ENCODE measurements at regions not wholly inside any gene's neighbourhood (a gene's known extent, or its start where the extent isn't known, plus 50 kb on each side); places are given as distances from the start of the nearest gene placed in this dataset.
A peak's percentile ranks its signal among the peaks of the same experiment; 100 is the strongest.
"Not testable (repeated sequence)": the region's sequence is repeated elsewhere in the genome, so short reads cannot be mapped to it uniquely, and the experiment has no call there.

DNA sequence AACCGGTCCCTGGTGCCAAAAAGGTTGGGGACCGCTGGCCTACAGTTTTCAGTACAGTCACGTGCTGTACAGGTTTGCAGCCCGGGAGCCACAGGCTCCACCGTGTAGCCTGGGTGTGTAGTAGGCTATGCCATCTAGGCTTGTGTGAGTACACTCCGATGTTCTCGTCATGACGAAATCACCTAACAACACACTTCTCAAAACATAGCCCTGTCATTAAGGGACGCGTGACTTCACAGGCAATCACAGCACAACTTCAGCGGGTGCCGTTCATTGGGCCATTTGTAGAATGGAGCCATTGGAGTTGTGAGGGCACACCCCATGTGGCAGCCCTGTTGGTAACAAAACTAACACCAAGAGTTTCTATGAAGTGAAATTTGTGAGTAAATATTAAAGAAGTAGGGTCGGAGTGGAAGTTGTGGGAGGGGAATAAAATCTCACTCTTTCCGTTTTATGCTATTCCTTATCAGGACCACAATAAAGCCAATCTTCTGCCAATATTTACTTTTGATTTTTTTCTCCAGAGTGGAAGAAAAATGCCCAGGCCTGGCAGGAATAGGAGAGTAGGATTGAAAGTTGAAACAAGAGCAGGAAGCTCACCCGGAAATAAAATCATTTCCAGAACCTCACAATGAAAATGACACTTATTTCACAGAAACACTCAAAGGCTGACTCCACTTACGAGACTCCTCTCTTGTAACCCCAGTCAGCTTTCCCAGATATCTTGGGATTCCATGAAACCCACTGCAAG lies 63.7 kb upstream of the PTPN1 start:
- no peak overlapping the region for H3K27ac Mint-ChIP-seq

DNA sequence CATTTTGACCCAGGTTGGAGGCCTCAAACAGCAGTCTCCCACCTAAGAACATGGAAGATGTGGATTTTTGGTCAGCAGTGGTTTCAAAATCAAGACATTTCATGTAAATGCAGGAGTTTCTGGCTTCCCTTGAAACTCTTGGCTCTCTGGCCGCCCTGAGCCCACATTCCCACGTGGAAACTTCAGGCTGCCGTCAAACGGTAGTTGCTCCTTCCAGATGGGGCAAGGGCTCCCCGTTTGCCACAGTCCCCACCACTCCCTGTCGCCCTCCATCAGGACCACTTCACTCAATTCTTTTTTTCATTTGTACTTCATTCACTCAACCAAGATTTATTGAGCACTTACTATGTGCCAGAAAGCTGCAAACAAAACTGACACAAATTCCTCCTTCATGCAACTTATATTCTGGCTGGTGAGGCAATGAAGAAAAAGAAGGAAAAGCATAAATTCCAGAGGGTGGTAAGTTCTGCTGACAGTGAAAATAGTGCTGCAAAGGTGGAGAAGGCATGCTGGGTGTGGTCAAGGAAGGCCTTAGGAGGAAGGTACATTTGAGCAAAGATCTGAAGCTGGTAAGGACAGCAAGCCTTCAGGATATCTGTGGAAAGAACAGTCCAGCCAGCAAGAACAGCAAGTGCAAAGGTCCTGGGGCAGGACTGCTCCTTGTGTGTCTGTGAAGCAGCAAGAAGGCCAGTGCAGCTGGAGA lies 62.9 kb upstream of the PTPN1 start:
- Mint-ChIP-seq H3K27ac (no peak overlapping the region), H3K9me3 (no peaks in the 10 kb centered on the region), H3K4me3 (no peak overlapping the region), H3K36me3 (no peaks in the 10 kb centered on the region), H3K27me3 (peaks cover 4% of the 10 kb centered on the region), H3K4me1 (peaks cover 4% of the 10 kb centered on the region)

More for the DNA sequence above, 63.7 kb upstream of the PTPN1 start:
- Mint-ChIP-seq H3K4me1 (peaks cover 4% of the 10 kb centered on the region), H3K36me3 (no peaks in the 10 kb centered on the region), H3K27me3 (peaks cover 1% of the 10 kb centered on the region), H3K9me3 (no peaks in the 10 kb centered on the region), H3K4me3 (no peak overlapping the region)

DNA sequence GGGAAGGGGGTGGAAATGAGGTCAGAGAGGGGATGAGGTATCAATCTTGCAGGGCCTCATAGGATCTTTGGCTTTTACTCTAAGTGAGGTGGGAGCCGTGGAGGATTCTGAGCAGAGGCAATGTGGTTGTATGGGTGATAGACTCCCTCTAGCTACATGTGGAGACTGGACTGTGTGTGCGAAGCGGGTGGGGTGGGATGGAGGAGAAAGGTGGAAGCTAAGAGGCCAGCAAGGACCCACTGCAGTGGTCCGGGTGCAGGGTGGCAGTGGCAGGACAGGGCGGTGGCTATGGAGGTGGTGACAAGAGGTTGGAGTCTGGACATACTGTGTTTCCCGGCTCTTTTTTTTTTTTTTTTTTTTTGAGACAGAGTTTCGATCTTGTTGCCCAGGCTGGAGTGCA lies 62.4 kb upstream of the PTPN1 start:
- Mint-ChIP-seq H3K36me3 (no peaks in the 10 kb centered on the region), H3K27me3 (peaks cover 4% of the 10 kb centered on the region), H3K9me3 (no peaks in the 10 kb centered on the region), H3K4me3 (no peak overlapping the region), H3K27ac (no peak overlapping the region), H3K4me1 (peaks cover 4% of the 10 kb centered on the region)

DNA sequence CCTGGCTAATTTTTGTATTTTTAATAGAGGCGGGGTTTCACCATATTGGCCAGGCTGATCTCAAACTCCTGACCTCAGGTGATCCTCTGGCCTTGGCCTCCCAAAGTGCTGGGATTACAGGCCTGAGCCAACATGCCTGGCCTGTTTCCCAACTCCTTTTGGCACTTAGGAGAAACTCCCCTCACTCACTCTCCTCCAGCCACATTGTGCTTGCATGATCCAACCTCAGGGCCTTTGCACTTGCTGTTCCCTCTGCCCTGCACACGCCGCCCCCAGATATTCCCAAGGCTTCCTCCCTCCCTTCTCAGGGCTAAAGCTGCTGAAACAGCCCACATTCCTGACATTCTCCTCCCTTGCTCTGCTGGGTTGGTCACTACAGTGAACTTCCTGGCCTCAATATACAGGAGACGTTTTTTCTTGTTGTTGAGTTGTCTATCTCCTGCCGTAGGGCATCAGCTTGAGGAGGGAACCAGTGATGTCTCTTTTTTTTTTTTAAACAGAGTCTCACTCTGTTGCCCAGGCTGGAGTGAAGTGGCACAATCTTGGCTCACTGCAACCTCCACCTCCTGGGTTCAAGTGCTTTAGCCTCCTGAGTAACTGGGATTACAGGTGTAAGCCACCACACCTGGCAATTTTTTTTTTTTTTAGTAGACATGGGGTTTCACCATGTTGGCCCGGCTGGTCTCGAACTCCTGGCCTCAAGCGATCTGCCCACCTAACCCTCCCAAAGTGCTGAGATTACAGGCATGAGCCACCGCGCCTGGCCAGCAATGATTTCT lies 61.4 kb upstream of the PTPN1 start:
- H3K9me3 Mint-ChIP-seq, H3K4me1 Mint-ChIP-seq, H3K36me3 Mint-ChIP-seq, H3K27me3 Mint-ChIP-seq, H3K4me3 Mint-ChIP-seq: not testable (repeated sequence)
- H3K27ac Mint-ChIP-seq: peak overlapping the region; percentile 48

DNA sequence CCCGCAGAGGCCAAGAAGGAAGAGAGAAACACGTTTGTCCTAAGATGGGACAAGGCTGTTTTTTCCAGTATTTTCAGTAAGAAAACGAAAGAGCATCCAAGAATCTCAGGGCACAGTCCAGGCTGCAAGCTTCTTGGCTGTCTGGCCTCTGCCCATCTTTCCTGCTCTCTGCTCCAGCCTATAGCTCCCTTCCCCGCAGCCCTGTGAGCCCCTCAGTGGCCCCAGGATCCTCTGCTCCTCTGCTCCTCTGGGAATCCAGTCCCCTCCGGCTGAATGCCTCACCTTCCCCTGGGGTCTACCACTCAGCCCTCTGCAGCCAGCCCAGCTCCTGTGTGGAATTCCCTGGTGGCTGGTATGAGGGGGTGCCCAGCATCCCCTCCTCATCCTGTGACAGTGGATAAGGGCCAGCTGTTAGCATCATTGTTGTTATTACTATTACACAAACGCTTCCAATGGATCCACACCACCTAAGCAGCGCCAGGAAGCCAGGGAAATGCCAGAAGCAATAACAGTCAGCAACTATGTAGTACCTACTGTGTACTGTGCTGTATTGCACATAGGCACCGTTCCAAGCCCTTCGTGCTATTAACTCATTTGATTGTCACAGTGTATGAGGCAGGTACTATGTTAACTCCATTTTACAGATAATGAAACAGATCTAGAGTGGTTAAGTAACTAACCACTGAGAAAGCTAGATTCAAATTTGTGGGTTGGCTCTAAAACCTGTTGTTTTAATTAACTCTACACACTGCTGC lies 60.3 kb upstream of the PTPN1 start:
- H3K9me3 Mint-ChIP-seq: no peaks in the 10 kb centered on the region
- H3K36me3 Mint-ChIP-seq: no peaks in the 10 kb centered on the region
- no peak overlapping the region for H3K4me3 Mint-ChIP-seq
- H3K27me3 Mint-ChIP-seq: peaks cover 7% of the 10 kb centered on the region
- H3K4me1 Mint-ChIP-seq: peaks cover 4% of the 10 kb centered on the region
- no peak overlapping the region for H3K27ac Mint-ChIP-seq

DNA sequence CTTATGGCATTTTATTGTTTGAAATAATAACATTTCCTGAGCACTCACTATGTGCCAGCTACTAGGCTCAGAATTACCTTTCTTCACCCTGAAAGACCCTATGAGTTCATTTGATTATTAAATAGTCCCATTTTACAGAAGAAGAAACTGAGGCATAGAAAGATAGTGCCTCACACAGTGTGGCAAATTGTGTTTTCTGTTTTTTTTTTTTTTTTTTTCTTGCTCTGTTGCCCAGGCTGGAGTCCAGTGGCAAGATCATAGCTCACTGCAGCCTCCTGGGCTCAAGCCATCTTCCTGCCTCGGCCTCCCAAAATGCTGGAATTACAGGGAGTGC lies 59.7 kb upstream of the PTPN1 start:
- no peak overlapping the region for H3K27ac Mint-ChIP-seq
- H3K4me1 Mint-ChIP-seq: peaks cover 4% of the 10 kb centered on the region
- H3K36me3 Mint-ChIP-seq: no peaks in the 10 kb centered on the region
- H3K4me3 Mint-ChIP-seq: no peak overlapping the region
- no peaks in the 10 kb centered on the region for H3K9me3 Mint-ChIP-seq
- H3K27me3 Mint-ChIP-seq: peaks cover 6% of the 10 kb centered on the region

DNA sequence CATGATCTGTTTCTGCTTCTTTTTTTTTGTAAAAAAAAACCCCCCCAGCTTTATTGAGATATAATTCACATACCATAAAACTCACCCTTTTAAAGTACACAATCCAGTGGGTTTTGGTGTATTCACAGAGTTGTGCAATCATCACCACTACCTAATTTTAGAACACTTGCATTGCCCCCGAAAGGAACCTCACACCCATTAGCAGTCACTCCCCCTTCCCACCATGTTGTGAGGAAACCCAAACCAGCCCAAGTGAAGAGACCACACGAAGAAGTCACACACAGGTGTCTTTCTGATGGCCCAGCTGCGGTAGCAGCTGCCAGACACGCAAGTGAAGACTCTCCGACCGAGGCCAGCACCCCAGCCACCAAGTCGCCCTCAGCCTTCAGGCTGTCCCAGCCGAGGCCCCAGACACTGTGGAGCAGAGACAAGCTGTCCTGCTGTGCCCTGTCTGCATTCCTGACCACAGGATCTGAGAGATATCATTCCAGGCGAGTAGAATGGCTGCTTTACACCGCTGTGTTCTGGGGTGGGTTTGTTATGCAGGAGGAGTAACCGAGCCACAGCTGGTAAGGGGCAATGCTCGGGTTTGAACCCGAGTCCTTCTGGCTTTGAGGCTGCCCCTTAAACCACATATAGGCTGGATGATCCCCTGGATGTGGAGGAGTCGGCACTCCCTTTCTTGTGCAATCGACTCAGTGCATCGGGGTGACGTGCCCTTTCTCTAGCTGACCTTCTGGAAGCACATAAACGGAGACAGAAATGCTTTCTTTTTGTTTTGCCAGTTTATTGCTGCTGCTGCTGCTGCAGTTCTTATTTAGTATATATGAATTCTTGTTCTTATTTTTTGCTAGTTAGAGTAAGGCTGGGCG lies 59.1 kb upstream of the PTPN1 start:
- Mint-ChIP-seq H3K9me3 (no peaks in the 10 kb centered on the region), H3K27ac (no peak overlapping the region), H3K4me1 (peaks cover 4% of the 10 kb centered on the region), H3K27me3 (peaks cover 6% of the 10 kb centered on the region), H3K4me3 (no peak overlapping the region), H3K36me3 (no peaks in the 10 kb centered on the region)

DNA sequence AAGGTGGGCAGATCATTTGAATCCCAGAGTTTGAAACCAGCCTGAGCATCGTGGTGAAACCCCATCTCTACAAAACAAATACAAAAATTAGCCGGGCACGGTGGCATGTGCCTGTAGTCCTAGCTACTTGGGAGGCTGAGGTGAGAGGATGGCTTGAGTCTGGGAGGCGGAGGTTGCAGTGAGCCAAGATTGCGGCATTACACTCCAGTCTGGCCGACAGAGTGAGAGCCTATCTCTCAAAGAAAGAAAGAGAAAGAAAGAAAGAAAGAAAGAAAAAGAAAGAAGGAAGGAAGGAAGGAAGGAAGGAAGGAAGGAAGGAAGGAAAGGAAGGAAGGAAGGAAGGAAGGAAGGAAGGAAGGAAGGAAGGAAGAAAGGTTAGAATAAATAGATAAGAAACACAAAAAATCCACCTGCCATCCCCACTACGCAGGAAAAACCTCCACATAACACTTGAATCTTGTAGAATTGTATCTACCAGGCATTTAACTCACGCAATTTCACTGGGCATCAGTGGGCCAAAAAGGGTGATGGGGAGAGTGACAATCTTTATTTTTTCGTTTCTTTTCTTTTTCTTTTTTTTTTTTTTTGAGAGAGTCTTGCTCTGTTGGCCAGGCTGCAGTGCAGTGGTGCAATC lies 58.3 kb upstream of the PTPN1 start:
- not testable (repeated sequence) for H3K9me3 Mint-ChIP-seq, H3K27ac Mint-ChIP-seq, H3K4me1 Mint-ChIP-seq, H3K36me3 Mint-ChIP-seq, H3K27me3 Mint-ChIP-seq, H3K4me3 Mint-ChIP-seq

DNA sequence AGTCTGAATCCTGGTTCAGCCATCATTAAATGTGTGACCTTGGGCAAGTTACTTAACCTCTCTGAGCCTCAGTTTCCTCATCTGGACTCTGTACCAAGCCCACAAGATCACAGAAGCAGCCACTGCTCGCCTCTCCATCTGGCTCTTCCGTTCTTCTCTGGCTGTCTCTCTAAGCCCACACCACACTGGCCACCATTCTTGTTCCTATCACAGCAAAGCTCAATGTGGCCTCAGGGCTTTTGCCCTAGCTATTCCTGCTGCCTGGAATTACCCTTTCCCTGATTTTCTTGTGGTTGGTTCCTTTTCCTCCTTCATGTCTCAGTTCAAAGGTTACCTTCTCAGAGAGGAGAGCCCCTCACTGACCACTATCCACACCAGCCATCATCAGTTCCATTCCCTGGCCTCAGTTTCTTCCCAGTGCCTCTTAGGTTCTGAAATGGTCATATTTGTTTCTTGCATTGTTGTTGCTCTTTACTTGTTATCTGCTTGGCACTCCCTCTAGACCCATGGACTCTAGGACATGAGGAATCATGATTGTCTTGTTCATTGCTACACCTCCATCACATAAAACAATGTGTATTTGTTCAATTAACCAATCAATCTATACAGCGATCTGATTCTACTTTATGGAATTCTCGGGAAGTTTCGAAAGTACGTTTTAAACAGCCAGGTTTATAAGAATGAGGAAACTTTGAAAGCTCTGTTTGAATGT lies 56.5 kb upstream of the PTPN1 start:
- Mint-ChIP-seq H3K36me3 (no peaks in the 10 kb centered on the region), H3K27ac (no peak overlapping the region), H3K4me1 (peaks cover 4% of the 10 kb centered on the region), H3K4me3 (no peak overlapping the region), H3K9me3 (no peaks in the 10 kb centered on the region), H3K27me3 (peaks cover 6% of the 10 kb centered on the region)

DNA sequence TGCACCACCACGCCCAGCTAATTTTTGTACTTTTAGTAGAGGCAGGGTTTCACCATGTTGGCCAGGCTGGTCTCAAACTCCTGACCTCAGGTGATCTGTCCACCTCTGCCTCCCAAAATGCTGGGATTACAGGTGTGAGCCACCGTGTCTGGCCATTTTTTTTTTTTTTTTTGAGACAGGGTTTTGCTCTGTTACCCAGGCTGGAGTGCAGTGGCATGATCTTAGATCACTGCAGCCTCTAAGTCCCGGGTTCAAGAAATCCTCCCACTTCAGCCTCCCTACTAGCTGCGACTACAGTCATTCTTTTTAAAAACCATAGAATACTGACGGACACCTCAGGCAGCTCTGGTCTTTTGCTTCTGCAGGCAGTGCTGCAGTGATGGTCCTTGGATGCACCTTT lies 54.9 kb upstream of the PTPN1 start:
- not testable (repeated sequence) for H3K9me3 Mint-ChIP-seq, H3K27me3 Mint-ChIP-seq

DNA sequence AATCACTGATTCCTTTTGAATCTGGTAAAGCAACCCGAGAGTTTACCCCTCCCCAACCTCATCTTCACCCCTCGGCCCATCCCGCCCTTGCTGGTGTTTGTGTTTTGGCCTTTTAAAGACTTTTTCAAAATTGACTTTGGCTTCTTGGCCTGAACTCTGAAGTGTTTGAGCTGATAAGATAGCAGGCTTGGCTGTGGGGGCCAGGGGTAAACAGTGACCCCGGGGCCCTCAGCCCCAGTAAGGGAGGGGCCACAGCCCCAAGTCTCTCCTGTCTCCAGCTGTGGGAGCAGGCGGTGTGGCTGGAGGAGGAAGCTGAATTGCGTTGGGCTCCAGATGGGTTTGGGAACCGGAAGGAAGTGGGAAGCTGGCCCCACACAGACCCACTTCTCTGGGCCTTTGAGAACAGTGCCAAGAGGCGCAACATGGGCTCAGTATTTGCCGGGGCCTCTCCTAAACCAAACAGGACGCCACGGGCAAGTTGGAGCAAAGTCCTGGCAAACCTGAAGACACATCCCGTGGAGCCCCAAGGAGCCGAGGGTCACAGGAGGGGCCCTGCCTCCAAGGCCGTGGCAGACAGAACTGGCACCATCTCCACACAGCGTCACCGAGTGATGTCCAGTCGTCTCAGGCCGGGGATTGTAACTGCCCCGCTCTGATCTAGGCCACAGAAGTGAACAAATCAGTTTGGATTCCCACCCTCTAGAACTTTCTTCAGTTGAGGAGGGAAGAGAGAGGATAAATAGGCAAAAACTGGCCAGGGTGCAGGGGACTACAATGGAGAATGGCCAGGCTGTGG lies 54.3 kb upstream of the PTPN1 start:
- Mint-ChIP-seq H3K4me3 (no peak overlapping the region), H3K27ac (no peak overlapping the region)

More for the DNA sequence above, 54.9 kb upstream of the PTPN1 start:
- not testable (repeated sequence) for H3K4me3 Mint-ChIP-seq, H3K4me1 Mint-ChIP-seq, H3K27ac Mint-ChIP-seq, H3K36me3 Mint-ChIP-seq

DNA sequence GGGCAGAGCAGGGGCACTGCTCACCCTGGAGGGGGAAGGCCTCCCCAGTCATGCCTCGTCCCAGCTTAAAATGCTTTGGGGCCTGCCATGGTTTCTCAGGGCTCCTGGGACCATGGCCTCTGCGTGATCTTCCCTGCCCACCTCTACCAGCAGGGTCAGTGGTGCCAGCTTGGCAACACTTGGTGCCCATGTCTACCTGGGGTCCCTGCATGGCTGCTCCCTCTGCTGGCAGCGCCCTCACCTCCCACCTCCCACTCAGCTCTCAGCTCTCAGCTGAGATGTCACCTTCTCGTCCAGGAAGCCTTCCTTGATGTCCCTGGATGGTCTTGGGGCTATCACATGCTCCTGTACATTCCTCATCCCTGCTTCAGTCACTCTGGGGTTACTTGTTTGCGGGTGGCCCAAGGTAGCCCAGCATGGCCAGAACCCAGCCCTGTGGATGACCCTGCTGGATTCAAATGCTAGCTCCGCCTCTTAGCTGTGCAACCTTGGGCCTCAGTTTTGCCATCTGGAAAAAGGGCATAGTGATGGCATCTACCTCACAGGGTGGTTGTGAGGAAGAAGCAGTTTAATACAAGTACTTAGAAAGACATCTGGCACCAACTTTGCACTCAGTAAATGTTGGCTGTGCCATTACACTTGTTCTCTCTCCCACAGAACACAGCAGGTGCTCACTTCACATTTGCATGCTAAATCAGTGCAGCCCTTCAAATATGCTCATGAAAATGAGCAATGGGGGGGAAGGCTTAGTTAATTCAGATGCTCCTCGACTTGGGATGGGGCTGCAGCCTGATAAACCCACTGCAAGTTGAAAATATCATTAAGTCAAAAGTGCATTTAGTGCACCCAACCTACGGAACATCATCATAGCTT lies 53.5 kb upstream of the PTPN1 start:
- peaks cover 6% of the 10 kb centered on the region for H3K27me3 Mint-ChIP-seq
- H3K27ac Mint-ChIP-seq: no peak overlapping the region
- no peaks in the 10 kb centered on the region for H3K9me3 Mint-ChIP-seq
- H3K36me3 Mint-ChIP-seq: no peaks in the 10 kb centered on the region
- H3K4me1 Mint-ChIP-seq: no peaks in the 10 kb centered on the region
- H3K4me3 Mint-ChIP-seq: no peak overlapping the region

More for the DNA sequence above, 54.3 kb upstream of the PTPN1 start:
- no peaks in the 10 kb centered on the region for H3K36me3 Mint-ChIP-seq
- no peaks in the 10 kb centered on the region for H3K9me3 Mint-ChIP-seq
- H3K4me1 Mint-ChIP-seq: peaks cover 2% of the 10 kb centered on the region
- H3K27me3 Mint-ChIP-seq: peaks cover 6% of the 10 kb centered on the region

Data from activated naive CD4-positive, alpha-beta T cell treated with anti-CD3 and anti-CD28 coated beads, Interleukin-2, amount 50 U/mL, for 24 hours (primary cell).